ENCODE measurements at regions not wholly inside any gene's neighbourhood (a gene's known extent, or its start where the extent isn't known, plus 50 kb on each side); places are given as distances from the start of the nearest gene placed in this dataset.

- TF ChIP-seq POLR2A (IDR thresholded peaks at IDR 0.05) (no peak), CTCF (IDR thresholded peaks at IDR 0.05) (no peak)
These were observed 326.2 kb downstream of the CD83 start for GRCh38 chr6:14443629-14444268.

Data from upper lobe of left lung (tissue), 4 donors.